ENCODE measurements at regions not wholly inside any gene's neighbourhood (a gene's known extent, or its start where the extent isn't known, plus 50 kb on each side); places are given as distances from the start of the nearest gene placed in this dataset.
A peak's percentile ranks its signal among the peaks of the same experiment; 100 is the strongest.

DNA sequence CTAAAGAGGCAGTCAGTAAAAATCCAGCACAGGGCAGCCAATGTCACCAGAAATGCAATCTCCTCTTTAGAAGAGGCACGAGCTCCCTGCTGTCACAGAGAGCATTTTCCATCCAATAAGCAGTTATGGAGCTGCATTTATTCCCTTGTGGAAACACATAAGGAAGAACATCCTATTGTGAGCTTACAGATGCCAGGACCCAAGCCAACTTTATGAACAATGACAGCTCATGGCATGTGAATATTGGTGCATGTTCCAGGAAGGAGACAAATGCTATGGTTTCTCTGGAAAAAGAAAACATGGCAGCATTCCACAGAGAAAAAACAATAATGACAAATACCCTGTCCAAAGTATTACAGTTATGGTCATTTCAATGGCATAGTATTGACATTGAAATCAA, 955.6 kb downstream of the UQCRFS1 start:
- no peaks in the 10 kb centered on the region for H3K27me3 ChIP-seq (replicated peaks; ENCODE audit: insufficient read depth, low read depth, low read length, poor library complexity)
- no peaks in the 10 kb centered on the region for H3K4me1 ChIP-seq (ENCODE audit: insufficient read depth, low read length, poor library complexity, severe bottlenecking)
- no peak overlapping the region for H3K4me3 ChIP-seq (ENCODE audit: low read depth, low read length, poor library complexity, severe bottlenecking)
- ChIA-PET CTCF (no interaction called here), POLR2A (ENCODE audit: low non-redundant PET) (no interaction called here)
- intact Hi-C loops (cut with micrococcal nuclease; ENCODE audit: unreplicated experiment), result no loop called here
- TF ChIP-seq EZH2 (IDR thresholded peaks at IDR 0.05; ENCODE audit: borderline replicate concordance, low read depth, low read length, poor library complexity, severe bottlenecking), result no peak
- TF ChIP-seq, protein P1, sequence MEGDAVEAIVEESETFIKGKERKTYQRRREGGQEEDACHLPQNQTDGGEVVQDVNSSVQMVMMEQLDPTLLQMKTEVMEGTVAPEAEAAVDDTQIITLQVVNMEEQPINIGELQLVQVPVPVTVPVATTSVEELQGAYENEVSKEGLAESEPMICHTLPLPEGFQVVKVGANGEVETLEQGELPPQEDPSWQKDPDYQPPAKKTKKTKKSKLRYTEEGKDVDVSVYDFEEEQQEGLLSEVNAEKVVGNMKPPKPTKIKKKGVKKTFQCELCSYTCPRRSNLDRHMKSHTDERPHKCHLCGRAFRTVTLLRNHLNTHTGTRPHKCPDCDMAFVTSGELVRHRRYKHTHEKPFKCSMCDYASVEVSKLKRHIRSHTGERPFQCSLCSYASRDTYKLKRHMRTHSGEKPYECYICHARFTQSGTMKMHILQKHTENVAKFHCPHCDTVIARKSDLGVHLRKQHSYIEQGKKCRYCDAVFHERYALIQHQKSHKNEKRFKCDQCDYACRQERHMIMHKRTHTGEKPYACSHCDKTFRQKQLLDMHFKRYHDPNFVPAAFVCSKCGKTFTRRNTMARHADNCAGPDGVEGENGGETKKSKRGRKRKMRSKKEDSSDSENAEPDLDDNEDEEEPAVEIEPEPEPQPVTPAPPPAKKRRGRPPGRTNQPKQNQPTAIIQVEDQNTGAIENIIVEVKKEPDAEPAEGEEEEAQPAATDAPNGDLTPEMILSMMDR (conservative IDR thresholded peaks at IDR 0.05; ENCODE audit: low read depth, low read length), result no peak
- H3K36me3 ChIP-seq (ENCODE audit: insufficient read depth, low read length, poor library complexity, severe bottlenecking), result no peaks in the 10 kb centered on the region
- BruUV-seq (replicated peaks), result no TSS peak
- H3K9me3 ChIP-seq (ENCODE audit: low read depth, low read length, poor library complexity, severe bottlenecking), result peaks cover 5% of the 10 kb centered on the region
- DNase-seq (ENCODE audit: low spot score), result peak; percentile 5
- H3K27ac ChIP-seq (ENCODE audit: low read depth, low read length, poor library complexity, severe bottlenecking), result no peak overlapping the region

DNA sequence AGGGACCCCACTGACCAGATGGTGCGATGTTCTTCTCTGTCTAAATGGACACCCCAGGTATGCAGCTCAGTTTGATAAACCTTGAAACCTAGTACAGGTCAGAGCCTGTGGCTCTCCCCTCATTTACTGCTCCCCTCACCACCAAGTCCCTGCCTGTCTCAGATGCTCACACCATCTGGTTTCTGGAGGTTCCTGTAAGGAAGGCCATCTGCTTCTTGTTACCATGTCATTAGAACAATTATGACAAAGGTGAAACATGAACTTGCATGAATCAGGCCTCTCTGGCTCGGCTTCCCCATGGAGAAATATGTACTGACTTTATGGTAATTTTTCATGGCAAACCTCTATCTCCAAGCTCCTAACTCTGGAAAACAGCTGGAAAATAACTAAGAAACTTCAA, 965.7 kb downstream of the UQCRFS1 start:
- no TSS peak for BruUV-seq (replicated peaks)
- peaks cover 24% of the 10 kb centered on the region for H3K9me3 ChIP-seq (ENCODE audit: low read depth, low read length, poor library complexity, severe bottlenecking)
- no peak for DNase-seq (ENCODE audit: low spot score)
- H3K4me1 ChIP-seq (ENCODE audit: insufficient read depth, low read length, poor library complexity, severe bottlenecking), result no peaks in the 10 kb centered on the region
- H3K36me3 ChIP-seq (ENCODE audit: insufficient read depth, low read length, poor library complexity, severe bottlenecking), result no peaks in the 10 kb centered on the region
- no peak overlapping the region for H3K27ac ChIP-seq (ENCODE audit: low read depth, low read length, poor library complexity, severe bottlenecking)
- POLR2A ChIA-PET (ENCODE audit: low non-redundant PET), result no interaction called here
- H3K27me3 ChIP-seq (replicated peaks; ENCODE audit: insufficient read depth, low read depth, low read length, poor library complexity), result no peaks in the 10 kb centered on the region
- CTCF ChIA-PET, result no interaction called here
- H3K4me3 ChIP-seq (ENCODE audit: low read depth, low read length, poor library complexity, severe bottlenecking), result no peak overlapping the region
- intact Hi-C loops (cut with micrococcal nuclease; ENCODE audit: unreplicated experiment), result loop anchor here (10.0 kb wide), 1 partner anchor 468 kb away; no protein-coding TSS in a partner anchor
- TF ChIP-seq, protein P1 (conservative IDR thresholded peaks at IDR 0.05; ENCODE audit: low read depth, low read length), result no peak
- TF ChIP-seq EZH2 (IDR thresholded peaks at IDR 0.05; ENCODE audit: borderline replicate concordance, low read depth, low read length, poor library complexity, severe bottlenecking), result no peak

DNA sequence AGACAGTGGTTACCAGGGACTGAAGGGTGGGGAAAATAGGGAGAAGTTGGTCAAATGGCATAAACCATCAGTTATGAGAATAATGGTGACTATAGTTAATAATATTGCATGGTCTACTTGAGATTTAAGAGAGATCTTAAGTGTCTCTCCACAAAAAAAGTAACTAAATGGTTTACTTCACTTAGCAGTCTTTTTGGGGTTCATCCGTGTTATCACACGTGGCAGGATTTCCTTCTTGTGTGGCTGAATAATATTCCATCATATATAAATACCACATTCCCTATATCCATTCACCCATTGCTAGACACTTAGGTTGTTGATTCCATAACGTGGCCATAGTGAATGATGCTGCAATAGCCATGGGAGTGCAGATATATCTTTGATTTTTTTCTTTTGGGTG, 967.0 kb downstream of the UQCRFS1 start:
- intact Hi-C loops (cut with micrococcal nuclease; ENCODE audit: unreplicated experiment), result loop anchor here (10.0 kb wide), 1 partner anchor 469 kb away; no protein-coding TSS in a partner anchor
- TF ChIP-seq, protein P1 (conservative IDR thresholded peaks at IDR 0.05; ENCODE audit: low read depth, low read length), result no peak
- TF ChIP-seq EZH2 (IDR thresholded peaks at IDR 0.05; ENCODE audit: borderline replicate concordance, low read depth, low read length, poor library complexity, severe bottlenecking), result no peak
- peaks cover 16% of the 10 kb centered on the region for H3K9me3 ChIP-seq (ENCODE audit: low read depth, low read length, poor library complexity, severe bottlenecking)
- H3K4me3 ChIP-seq (ENCODE audit: low read depth, low read length, poor library complexity, severe bottlenecking), result no peak overlapping the region
- CTCF ChIA-PET, result no interaction called here
- no peaks in the 10 kb centered on the region for H3K36me3 ChIP-seq (ENCODE audit: insufficient read depth, low read length, poor library complexity, severe bottlenecking)
- DNase-seq (ENCODE audit: low spot score), result no peak
- no peaks in the 10 kb centered on the region for H3K4me1 ChIP-seq (ENCODE audit: insufficient read depth, low read length, poor library complexity, severe bottlenecking)
- H3K27me3 ChIP-seq (replicated peaks; ENCODE audit: insufficient read depth, low read depth, low read length, poor library complexity), result no peaks in the 10 kb centered on the region
- no TSS peak for BruUV-seq (replicated peaks)
- POLR2A ChIA-PET (ENCODE audit: low non-redundant PET), result no interaction called here
- H3K27ac ChIP-seq (ENCODE audit: low read depth, low read length, poor library complexity, severe bottlenecking), result no peak overlapping the region
